Natural killer cell (primary cell): ENCODE measurements at regions not wholly inside any gene's neighbourhood (a gene's known extent, or its start where the extent isn't known, plus 50 kb on each side); places are given as distances from the start of the nearest gene placed in this dataset.
"Not testable (repeated sequence)": the region's sequence is repeated elsewhere in the genome, so short reads cannot be mapped to it uniquely, and the experiment has no call there.

Experiments
- ATAC-seq, 3 donors: fragments of 150-1000 bp in 2 of 3; fragments of 200-7000 bp in 1 of 3; cut with Tn5 transposase; 1 replicate in 1 of 3; 2 replicates in 2 of 3; pipeline ENCODE4 v1.10.0; 2021; ENCODE audit warnings: mild to moderate bottlenecking in 2 of 3, moderate library complexity in 2 of 3
- DNase-seq, 2 donors: peaks; one replicate each; pipeline versions ENCODE4 v3.0.0 to v3.0.0-alpha.2; 2013 to 2021; ENCODE audit warnings: mixed read lengths in 1 of 2
- H3K27ac ChIP-seq: one replicate; pipeline ENCODE4 v1.5.1; 2013; ENCODE audit warnings: mild to moderate bottlenecking, low read length
- H3K27me3 ChIP-seq: one replicate; pipeline ENCODE4 v1.6.1; 2013; ENCODE audit warnings: low read length; ENCODE audit not compliant: control insufficient read depth, insufficient read depth
- H3K36me3 ChIP-seq: one replicate; pipeline ENCODE4 v1.6.1; 2013; ENCODE audit warnings: low read length; ENCODE audit not compliant: control insufficient read depth, insufficient read depth
- H3K4me1 ChIP-seq: one replicate; pipeline ENCODE4 v1.6.1; 2013; ENCODE audit warnings: low read length; ENCODE audit not compliant: control insufficient read depth, insufficient read depth
- H3K4me3 ChIP-seq: one replicate; pipeline ENCODE4 v1.5.1; 2013; ENCODE audit warnings: low read length
- H3K9me3 ChIP-seq: one replicate; pipeline ENCODE4 v1.6.1; 2013; ENCODE audit warnings: low read length; ENCODE audit not compliant: control insufficient read depth, insufficient read depth
- H3K27ac Mint-ChIP-seq, 2 donors: one replicate each; pipeline ENCODE4 v1.8.0; 2022; ENCODE audit warnings: mild to moderate bottlenecking in 2 of 2, mixed read lengths in 2 of 2, moderate library complexity in 1 of 2
- H3K27me3 Mint-ChIP-seq, 2 donors: one replicate each; pipeline ENCODE4 v1.8.0; 2022; ENCODE audit warnings: low read depth in 2 of 2, mixed read lengths in 2 of 2
- H3K36me3 Mint-ChIP-seq: one replicate; pipeline ENCODE4 v1.8.0; 2022; ENCODE audit warnings: mixed read lengths
- H3K4me1 Mint-ChIP-seq, 2 donors: one replicate each; pipeline ENCODE4 v1.8.0; 2022; ENCODE audit warnings: mixed read lengths in 2 of 2
- H3K4me3 Mint-ChIP-seq: one replicate; pipeline ENCODE4 v1.8.0; 2022; ENCODE audit warnings: mild to moderate bottlenecking, moderate library complexity, mixed read lengths
- H3K9me3 Mint-ChIP-seq, 2 donors: one replicate each; pipeline ENCODE4 v1.8.0; 2022; ENCODE audit warnings: mixed read lengths in 2 of 2
- WGBS: methylation state at CpG from one replicate; pipeline ENCODE4 v1.1.7; 2013; ENCODE audit warnings: missing lambda C conversion rate; ENCODE audit not compliant: insufficient coverage; 5-methylcytosine and 5-hydroxymethylcytosine counted together
- intact Hi-C: fragments of 100-400 bp; cut with micrococcal nuclease; formaldehyde crosslinking; loops from one replicate; pipeline ENCODE4 v1.14.2; 2022
- TF ChIP-seq, protein P1 (sequence below): fragments of 200-600 bp; IDR thresholded peaks from one replicate; pipeline ENCODE4 v1.8.0; 2022; ENCODE audit warnings: antibody characterized with exemption

DNA sequence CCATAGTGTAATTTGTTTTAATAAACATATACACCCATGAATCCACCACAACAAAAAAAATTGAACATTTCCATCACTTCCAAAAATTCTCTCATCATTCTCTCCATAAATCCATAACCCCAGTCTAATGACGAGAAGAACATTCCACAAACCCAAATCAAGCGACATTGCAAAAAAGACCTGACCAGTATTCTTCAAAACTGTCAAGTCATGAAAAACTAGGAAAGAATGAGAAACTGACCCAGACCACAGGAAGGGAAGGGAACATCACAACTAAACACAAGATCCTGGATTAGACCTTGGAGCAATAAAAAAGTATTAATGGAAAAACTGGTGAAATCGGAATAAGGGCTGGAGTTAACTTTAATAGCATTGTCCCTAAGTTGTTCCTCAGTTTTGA, 141.3 kb upstream of the SLC35G4 start:
- intact Hi-C loops = no loop called here
- no peak for ATAC-seq
- Histone ChIP-seq H3K4me3 (no peak overlapping the region), H3K36me3 (no peaks in the 10 kb centered on the region), H3K27me3 (no peaks in the 10 kb centered on the region), H3K9me3 (no peaks in the 10 kb centered on the region), H3K4me1 (no peaks in the 10 kb centered on the region), H3K27ac (no peak overlapping the region)
- 85% methylated on average over 3 of the region's 3 CpGs for WGBS
- no peaks in the 10 kb centered on the region for H3K36me3 Mint-ChIP-seq
- DNase-seq = no peak
- TF ChIP-seq, protein P1, sequence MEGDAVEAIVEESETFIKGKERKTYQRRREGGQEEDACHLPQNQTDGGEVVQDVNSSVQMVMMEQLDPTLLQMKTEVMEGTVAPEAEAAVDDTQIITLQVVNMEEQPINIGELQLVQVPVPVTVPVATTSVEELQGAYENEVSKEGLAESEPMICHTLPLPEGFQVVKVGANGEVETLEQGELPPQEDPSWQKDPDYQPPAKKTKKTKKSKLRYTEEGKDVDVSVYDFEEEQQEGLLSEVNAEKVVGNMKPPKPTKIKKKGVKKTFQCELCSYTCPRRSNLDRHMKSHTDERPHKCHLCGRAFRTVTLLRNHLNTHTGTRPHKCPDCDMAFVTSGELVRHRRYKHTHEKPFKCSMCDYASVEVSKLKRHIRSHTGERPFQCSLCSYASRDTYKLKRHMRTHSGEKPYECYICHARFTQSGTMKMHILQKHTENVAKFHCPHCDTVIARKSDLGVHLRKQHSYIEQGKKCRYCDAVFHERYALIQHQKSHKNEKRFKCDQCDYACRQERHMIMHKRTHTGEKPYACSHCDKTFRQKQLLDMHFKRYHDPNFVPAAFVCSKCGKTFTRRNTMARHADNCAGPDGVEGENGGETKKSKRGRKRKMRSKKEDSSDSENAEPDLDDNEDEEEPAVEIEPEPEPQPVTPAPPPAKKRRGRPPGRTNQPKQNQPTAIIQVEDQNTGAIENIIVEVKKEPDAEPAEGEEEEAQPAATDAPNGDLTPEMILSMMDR = no peak
- no peaks in the 10 kb centered on the region for H3K27me3 Mint-ChIP-seq
- no peak overlapping the region for H3K27ac Mint-ChIP-seq
- H3K9me3 Mint-ChIP-seq = no peaks in the 10 kb centered on the region
- no peak overlapping the region for H3K4me3 Mint-ChIP-seq
- H3K4me1 Mint-ChIP-seq = no peaks in the 10 kb centered on the region

DNA sequence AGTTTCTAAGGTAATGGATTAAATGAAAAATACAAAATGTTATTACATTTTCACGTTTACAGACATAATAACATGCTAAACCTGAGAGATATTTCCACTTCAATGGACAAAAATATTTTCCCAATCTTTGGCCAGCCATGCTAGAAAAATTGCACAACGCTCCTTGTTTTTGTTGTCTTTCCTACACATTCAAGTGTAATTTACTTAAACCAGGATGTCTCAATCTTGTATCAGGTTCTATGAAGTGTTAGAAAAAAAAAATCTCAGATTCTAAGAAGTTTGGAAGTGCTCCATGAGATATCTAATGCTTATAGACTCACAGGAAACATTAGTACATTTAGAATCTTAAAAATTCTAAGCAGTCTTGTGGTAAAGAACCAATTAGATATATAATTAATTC, 141.8 kb upstream of the SLC35G4 start:
- Histone ChIP-seq H3K27me3 (no peaks in the 10 kb centered on the region), H3K36me3 (no peaks in the 10 kb centered on the region), H3K27ac (no peak overlapping the region), H3K4me3 (no peak overlapping the region), H3K9me3 (no peaks in the 10 kb centered on the region), H3K4me1 (no peaks in the 10 kb centered on the region)
- TF ChIP-seq, protein P1 = no peak
- Mint-ChIP-seq H3K27me3 (no peaks in the 10 kb centered on the region), H3K4me3 (no peak overlapping the region), H3K4me1 (no peaks in the 10 kb centered on the region), H3K27ac (no peak overlapping the region), H3K9me3 (peaks cover 0 to under 1% of the 10 kb centered on the region in 2 donors), H3K36me3 (no peaks in the 10 kb centered on the region)
- 83% methylated on average over 2 of the region's 2 CpGs for WGBS
- DNase-seq = no peak
- intact Hi-C loops = no loop called here
- ATAC-seq = no peak

DNA sequence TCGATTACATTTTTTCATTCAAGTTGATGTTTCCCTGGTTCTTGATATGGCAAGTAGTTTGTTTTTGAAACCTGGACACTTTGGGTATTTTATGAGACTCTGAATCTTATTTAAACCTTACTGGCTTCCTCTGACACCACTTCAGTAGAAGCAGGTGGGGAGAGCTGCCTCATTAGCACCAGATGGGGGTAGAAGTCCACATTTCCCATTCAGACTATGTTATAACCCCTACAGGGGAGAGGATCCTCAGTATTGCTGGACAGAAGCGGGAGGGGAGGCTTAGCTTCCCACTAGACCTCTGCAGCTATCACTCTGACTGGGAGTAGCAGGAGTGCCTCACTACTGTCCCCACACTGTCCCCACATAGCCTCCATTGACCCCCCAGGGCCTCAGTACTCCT, 145.3 kb upstream of the SLC35G4 start:
- DNase-seq = no peak
- Mint-ChIP-seq H3K4me1 (no peaks in the 10 kb centered on the region), H3K4me3 (no peak overlapping the region), H3K27me3 (no peaks in the 10 kb centered on the region), H3K9me3 (peaks cover 0 to 2% of the 10 kb centered on the region in 2 donors), H3K36me3 (no peaks in the 10 kb centered on the region), H3K27ac (no peak overlapping the region)
- no peak for ATAC-seq
- WGBS = 82% methylated on average over 2 of the region's 2 CpGs
- Histone ChIP-seq H3K4me3 (no peak overlapping the region), H3K4me1 (no peaks in the 10 kb centered on the region), H3K36me3 (no peaks in the 10 kb centered on the region), H3K27ac (no peak overlapping the region), H3K27me3 (no peaks in the 10 kb centered on the region), H3K9me3 (no peaks in the 10 kb centered on the region)
- TF ChIP-seq, protein P1 = no peak
- intact Hi-C loops = no loop called here

DNA sequence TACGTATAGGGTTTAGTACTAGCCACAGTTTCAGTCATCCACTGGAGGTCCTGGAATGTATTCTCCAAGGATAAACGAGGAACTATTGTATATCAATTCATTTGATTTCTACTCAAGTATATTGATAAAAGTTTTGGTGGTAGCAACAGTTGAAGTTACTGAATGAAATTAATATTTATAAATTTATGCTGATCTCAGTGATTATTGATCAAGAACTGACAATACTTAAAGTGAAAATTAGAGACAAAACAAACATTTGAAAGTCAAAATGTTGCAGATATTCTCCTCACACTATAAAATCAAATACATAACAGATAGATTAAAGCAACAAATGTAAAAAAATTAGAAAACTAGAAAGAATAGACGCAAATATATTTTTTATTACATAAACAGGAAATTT, 150.9 kb upstream of the SLC35G4 start:
- intact Hi-C loops = no loop called here
- Mint-ChIP-seq H3K4me3 (no peak overlapping the region), H3K9me3 (peaks cover 7 to 8% of the 10 kb centered on the region in 2 donors), H3K27ac (no peak overlapping the region), H3K4me1 (no peaks in the 10 kb centered on the region), H3K36me3 (no peaks in the 10 kb centered on the region), H3K27me3 (no peaks in the 10 kb centered on the region)
- H3K9me3 ChIP-seq = no peaks in the 10 kb centered on the region
- no peaks in the 10 kb centered on the region for H3K36me3 ChIP-seq
- no peak overlapping the region for H3K4me3 ChIP-seq
- no peak for ATAC-seq
- TF ChIP-seq, protein P1 = no peak
- no CpG with 5 or more reads among the region's 3 CpGs for WGBS
- no peak for DNase-seq
- H3K4me1 ChIP-seq = no peaks in the 10 kb centered on the region
- no peaks in the 10 kb centered on the region for H3K27me3 ChIP-seq
- no peak overlapping the region for H3K27ac ChIP-seq

DNA sequence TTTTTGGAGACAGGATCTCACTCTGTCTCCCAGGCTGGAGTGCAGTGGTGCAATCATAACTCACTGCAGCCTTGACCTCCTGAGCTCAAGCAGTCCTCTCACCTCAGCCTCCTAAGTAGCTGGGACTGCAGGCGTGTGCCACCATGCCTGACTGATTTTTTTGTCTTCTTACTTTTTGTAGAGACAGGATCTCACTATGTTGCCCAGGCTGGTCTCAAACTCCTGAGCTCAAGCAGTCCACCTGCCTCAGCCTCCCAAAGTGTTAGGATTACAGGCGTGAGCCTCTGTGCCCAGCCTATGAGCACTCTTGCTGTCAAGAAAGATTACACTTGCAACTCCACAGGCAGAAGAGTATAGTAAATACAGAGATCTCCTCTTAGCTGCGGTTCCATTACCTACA, 151.5 kb upstream of the SLC35G4 start:
- H3K9me3 Mint-ChIP-seq, H3K36me3 ChIP-seq, H3K27me3 ChIP-seq, H3K27ac Mint-ChIP-seq, intact Hi-C loops, H3K9me3 ChIP-seq, ATAC-seq, H3K27me3 Mint-ChIP-seq, DNase-seq, H3K4me3 Mint-ChIP-seq, H3K4me1 ChIP-seq, H3K27ac ChIP-seq, H3K36me3 Mint-ChIP-seq, H3K4me1 Mint-ChIP-seq, H3K4me3 ChIP-seq: not testable (repeated sequence)
- WGBS = 93% methylated on average over 2 of the region's 3 CpGs
